HG02623 (cell line): ENCODE measurements at regions not wholly inside any gene's neighbourhood (a gene's known extent, or its start where the extent isn't known, plus 50 kb on each side); places are given as distances from the start of the nearest gene placed in this dataset.

Source experiments
- ATAC-seq: cut with Tn5 transposase; IDR thresholded peaks from one replicate; pipeline ENCODE4 v1.9.1; 2021; ENCODE audit warnings: moderate library complexity; ENCODE audit not compliant: unreplicated experiment

- ATAC-seq: no peak
These were observed 528.3 kb downstream of the CD83 start for GRCh38 chr6:14645841-14646240.

- ATAC-seq: no peak
These were observed 528.8 kb downstream of the CD83 start for GRCh38 chr6:14646371-14646770.

- ATAC-seq: no peak
These were observed 529.8 kb downstream of the CD83 start for GRCh38 chr6:14647357-14647756.

GRCh38 chr6:14652536-14652935 is 535.0 kb downstream of the CD83 start:
- no peak for ATAC-seq

- ATAC-seq: no peak
These were observed 537.9 kb downstream of the CD83 start for GRCh38 chr6:14655201-14656061.

- no peak for ATAC-seq
These were observed 538.5 kb downstream of the CD83 start for GRCh38 chr6:14656078-14656521.

- no peak for ATAC-seq
These were observed 539.1 kb downstream of the CD83 start for GRCh38 chr6:14656649-14657048.

- no peak for ATAC-seq
These were observed 540.5 kb downstream of the CD83 start for GRCh38 chr6:14658030-14658429.

- ATAC-seq: no peak
These were observed 541.5 kb downstream of the CD83 start for GRCh38 chr6:14658886-14659561.

- ATAC-seq: no peak
These were observed 542.3 kb downstream of the CD83 start for GRCh38 chr6:14659841-14660240.

- ATAC-seq: peak; percentile 43
These were observed 543.4 kb downstream of the CD83 start for GRCh38 chr6:14660806-14661579.

GRCh38 chr6:14661691-14662090 is 544.1 kb downstream of the CD83 start:
- ATAC-seq: no peak

GRCh38 chr6:14664112-14664601 is 546.6 kb downstream of the CD83 start:
- ATAC-seq: peak; percentile 42

GRCh38 chr6:14664621-14665315 is 547.2 kb downstream of the CD83 start:
- no peak for ATAC-seq

- ATAC-seq: no peak
These were observed 548.5 kb downstream of the CD83 start for GRCh38 chr6:14665827-14666724.

GRCh38 chr6:14670806-14671205 is 553.2 kb downstream of the CD83 start:
- no peak for ATAC-seq

- ATAC-seq: no peak
These were observed 553.7 kb downstream of the CD83 start for GRCh38 chr6:14671261-14671681.

GRCh38 chr6:14671937-14672336 is 554.4 kb downstream of the CD83 start:
- ATAC-seq: no peak

- ATAC-seq: no peak
These were observed 555.6 kb downstream of the CD83 start for GRCh38 chr6:14673201-14673600.

- no peak for ATAC-seq
These were observed 556.9 kb downstream of the CD83 start for GRCh38 chr6:14674458-14674857.
